Vagina (tissue), 2 donors: ENCODE measurements at regions not wholly inside any gene's neighbourhood (a gene's known extent, or its start where the extent isn't known, plus 50 kb on each side); places are given as distances from the start of the nearest gene placed in this dataset.

Experiments used
- DNase-seq, 2 donors: peaks; one replicate each; pipeline ENCODE4 v3.0.0-alpha.2; 2017; ENCODE audit errors: extremely low spot score in 2 of 2
- H3K27ac ChIP-seq: fragments of 200-600 bp; sonication (generic); one replicate; pipeline ENCODE4 v1.5.1; 2019
- H3K27me3 ChIP-seq: fragments of 200-600 bp; sonication (generic); one replicate; pipeline ENCODE4 v1.5.1; 2019
- H3K36me3 ChIP-seq, 2 donors: fragments of 200-600 bp; sonication (generic); one replicate each; pipeline ENCODE4 v1.5.1; 2017 to 2019
- H3K4me1 ChIP-seq: fragments of 200-600 bp; sonication (generic); one replicate; pipeline ENCODE4 v1.5.1; 2019
- H3K4me3 ChIP-seq, 2 donors: fragments of 200-600 bp; sonication (generic); 1 replicate in 1 of 2; 2 replicates in 1 of 2; pipeline ENCODE4 v1.5.1; 2016 to 2019
- H3K9me3 ChIP-seq: fragments of 200-600 bp; sonication (generic); one replicate; pipeline ENCODE4 v1.5.1; 2019
- CTCF ChIP-seq, 3 experiments: fragments of 450-650 bp in 2 of 3; fragments of 200-600 bp in 1 of 3; sonication (generic) in 1 of 3; IDR thresholded peaks; one replicate each; pipeline ENCODE4 v1.5.1; 2017 to 2019; ENCODE audit warnings: antibody characterized with exemption in 3 of 3, mild to moderate bottlenecking in 2 of 3, moderate library complexity in 2 of 3
- POLR2A ChIP-seq, 2 donors: fragments of 450-650 bp; IDR thresholded peaks; one replicate each; pipeline ENCODE4 v1.6.1; 2017; ENCODE audit warnings: antibody characterized with exemption in 2 of 2, mild to moderate bottlenecking in 2 of 2, moderate library complexity in 2 of 2
- POLR2AphosphoS5 ChIP-seq, 2 donors: sonication (generic); formaldehyde crosslinking; IDR thresholded peaks; one replicate each; pipeline ENCODE4 v1.9.0; 2017; ENCODE audit warnings: antibody characterized with exemption in 2 of 2, mild to moderate bottlenecking in 2 of 2, low read depth in 1 of 2; ENCODE audit not compliant: insufficient read depth in 1 of 2
- intact Hi-C: fragments of 100-400 bp; cut with DNase I; formaldehyde crosslinking; loops from one replicate; pipeline ENCODE4 v1.15.1; 2023

GRCh38 chr6:135740580-135740979 is 110.9 kb upstream of the PDE7B start:
- intact Hi-C loops: no loop called here
- no peak for TF ChIP-seq POLR2A (IDR thresholded peaks at IDR 0.05)
- no peak for TF ChIP-seq CTCF (IDR thresholded peaks at IDR 0.05)
- TF ChIP-seq POLR2AphosphoS5 (IDR thresholded peaks at IDR 0.05; ENCODE audit: insufficient read depth in 1 of 2, low read depth in 1 of 2): no peak
- Histone ChIP-seq H3K4me1 (no peaks in the 10 kb centered on the region), H3K27ac (no peak overlapping the region), H3K27me3 (no peaks in the 10 kb centered on the region), H3K4me3 (no peak overlapping the region), H3K9me3 (no peaks in the 10 kb centered on the region), H3K36me3 (no peaks in the 10 kb centered on the region)
- no peak for DNase-seq

DNA sequence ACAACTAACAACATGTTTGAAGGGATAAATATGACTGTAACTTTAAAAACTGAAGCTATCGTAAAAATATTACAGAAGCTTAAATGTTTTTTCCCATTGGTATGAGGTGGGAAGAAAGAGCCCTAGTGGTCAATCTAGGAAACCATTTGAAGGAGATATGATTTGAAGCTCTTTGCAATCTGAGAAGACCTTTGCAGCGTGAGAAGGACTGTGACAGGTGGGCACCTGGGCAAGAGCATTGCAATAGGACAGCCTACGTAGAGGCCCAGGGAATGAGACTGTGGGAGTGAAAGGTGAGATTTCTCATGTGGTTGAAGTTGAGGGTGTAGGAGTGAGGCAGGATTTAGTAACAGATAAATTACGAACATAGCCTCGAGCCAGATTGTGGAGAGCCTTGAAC is 108.0 kb upstream of the PDE7B start:
- Histone ChIP-seq H3K4me1 (no peaks in the 10 kb centered on the region), H3K4me3 (no peak overlapping the region), H3K27ac (no peak overlapping the region), H3K36me3 (no peaks in the 10 kb centered on the region), H3K27me3 (no peaks in the 10 kb centered on the region), H3K9me3 (no peaks in the 10 kb centered on the region)
- no peak for DNase-seq
- no peak for TF ChIP-seq POLR2A (IDR thresholded peaks at IDR 0.05)
- no peak for TF ChIP-seq POLR2AphosphoS5 (IDR thresholded peaks at IDR 0.05; ENCODE audit: insufficient read depth in 1 of 2, low read depth in 1 of 2)
- no peak for TF ChIP-seq CTCF (IDR thresholded peaks at IDR 0.05)
- intact Hi-C loops: no loop called here

DNA sequence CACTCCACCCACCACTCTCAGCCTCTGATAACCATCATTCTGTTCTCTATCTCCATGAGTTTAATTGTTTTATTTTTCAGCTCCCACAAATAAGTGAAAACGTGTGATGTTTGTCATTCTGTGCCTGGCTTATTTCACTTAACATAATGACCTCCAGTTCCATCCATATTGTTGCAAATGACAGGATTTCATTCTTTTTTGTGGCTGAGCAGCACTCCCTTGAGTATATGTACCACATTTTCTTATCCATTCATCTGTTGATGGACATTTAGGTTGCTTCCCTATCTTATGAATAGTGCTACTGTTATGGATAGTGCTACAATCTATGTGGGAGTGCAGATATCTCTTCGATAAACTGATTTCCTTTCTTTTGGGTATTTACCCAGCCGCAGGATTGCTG is 103.3 kb upstream of the PDE7B start:
- no peak for DNase-seq
- TF ChIP-seq POLR2A (IDR thresholded peaks at IDR 0.05) (no peak), POLR2AphosphoS5 (IDR thresholded peaks at IDR 0.05; ENCODE audit: insufficient read depth in 1 of 2, low read depth in 1 of 2) (no peak), CTCF (IDR thresholded peaks at IDR 0.05) (no peak)
- Histone ChIP-seq H3K27me3 (no peaks in the 10 kb centered on the region), H3K9me3 (no peaks in the 10 kb centered on the region), H3K4me3 (no peak overlapping the region), H3K36me3 (no peaks in the 10 kb centered on the region), H3K4me1 (no peaks in the 10 kb centered on the region), H3K27ac (no peak overlapping the region)
- intact Hi-C loops: loop anchor here (5.0 kb wide), 1 partner anchor 1141 kb away; no protein-coding TSS in a partner anchor

GRCh38 chr6:135750081-135750480 is 101.4 kb upstream of the PDE7B start:
- H3K9me3 ChIP-seq: no peaks in the 10 kb centered on the region
- no peak for DNase-seq
- intact Hi-C loops: no loop called here
- no peaks in the 10 kb centered on the region for H3K4me1 ChIP-seq
- H3K36me3 ChIP-seq: no peaks in the 10 kb centered on the region
- H3K27me3 ChIP-seq: no peaks in the 10 kb centered on the region
- no peak for TF ChIP-seq CTCF (IDR thresholded peaks at IDR 0.05)
- no peak for TF ChIP-seq POLR2AphosphoS5 (IDR thresholded peaks at IDR 0.05; ENCODE audit: insufficient read depth in 1 of 2, low read depth in 1 of 2)
- no peak for TF ChIP-seq POLR2A (IDR thresholded peaks at IDR 0.05)
- no peak overlapping the region for H3K27ac ChIP-seq
- H3K4me3 ChIP-seq: no peak overlapping the region

DNA sequence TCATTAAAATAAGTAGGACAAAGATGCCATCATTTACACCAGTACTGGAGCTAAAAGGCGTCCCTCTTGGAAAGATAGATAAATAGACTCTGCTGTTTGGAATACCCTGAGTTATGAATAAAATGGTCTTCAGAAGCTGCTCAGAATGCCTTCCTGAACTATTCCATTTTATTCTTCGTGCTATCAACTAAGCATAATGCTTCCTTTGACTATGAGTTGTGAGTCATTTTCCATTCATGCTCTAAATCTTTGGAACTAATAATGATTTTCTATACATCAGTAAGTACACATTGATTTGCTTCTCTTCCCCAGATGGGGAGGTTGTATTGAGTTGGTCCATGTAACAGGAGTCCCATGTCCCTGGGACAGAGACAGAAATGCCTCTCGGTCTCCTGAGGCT is 98.3 kb upstream of the PDE7B start:
- Histone ChIP-seq H3K4me1 (no peaks in the 10 kb centered on the region), H3K27me3 (no peaks in the 10 kb centered on the region), H3K36me3 (no peaks in the 10 kb centered on the region), H3K9me3 (no peaks in the 10 kb centered on the region), H3K4me3 (no peak overlapping the region), H3K27ac (no peak overlapping the region)
- DNase-seq: no peak
- intact Hi-C loops: no loop called here
- TF ChIP-seq POLR2AphosphoS5 (IDR thresholded peaks at IDR 0.05; ENCODE audit: insufficient read depth in 1 of 2, low read depth in 1 of 2) (no peak), POLR2A (IDR thresholded peaks at IDR 0.05) (no peak), CTCF (IDR thresholded peaks at IDR 0.05) (no peak)
